ENCODE measurements at regions not wholly inside any gene's neighbourhood (a gene's known extent, or its start where the extent isn't known, plus 50 kb on each side); places are given as distances from the start of the nearest gene placed in this dataset.

DNA sequence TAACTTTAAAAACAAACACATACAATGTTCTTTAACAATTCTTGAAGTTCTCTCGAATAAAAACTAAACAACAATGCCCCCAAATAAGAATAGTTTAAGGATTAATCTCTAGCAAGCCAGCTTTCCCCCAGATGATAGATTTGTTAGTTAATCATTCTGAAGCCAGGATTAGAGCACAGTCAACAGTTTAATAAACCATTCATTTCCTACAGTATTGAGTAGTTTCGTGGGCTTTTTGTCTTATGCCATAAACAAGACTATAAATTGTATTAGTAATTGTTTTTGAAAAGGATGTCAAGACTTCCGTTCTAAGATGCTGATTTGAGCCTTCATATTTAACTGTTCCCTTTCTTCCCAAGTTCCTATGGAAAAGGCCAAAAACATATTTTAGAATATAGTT is 136.6 kb downstream of the PIK3R1 start:
- intact Hi-C loops (cut with DNase I) = no loop called here
- Histone ChIP-seq H3K4me3 (no peak overlapping the region), H3K36me3 (no peaks in the 10 kb centered on the region), H3K9me3 (no peaks in the 10 kb centered on the region), H3K27me3 (no peaks in the 10 kb centered on the region), H3K27ac (no peak overlapping the region), H3K4me1 (no peaks in the 10 kb centered on the region)
- DNase-seq = no peak
- ATAC-seq = no peak
- TF ChIP-seq, protein P1, sequence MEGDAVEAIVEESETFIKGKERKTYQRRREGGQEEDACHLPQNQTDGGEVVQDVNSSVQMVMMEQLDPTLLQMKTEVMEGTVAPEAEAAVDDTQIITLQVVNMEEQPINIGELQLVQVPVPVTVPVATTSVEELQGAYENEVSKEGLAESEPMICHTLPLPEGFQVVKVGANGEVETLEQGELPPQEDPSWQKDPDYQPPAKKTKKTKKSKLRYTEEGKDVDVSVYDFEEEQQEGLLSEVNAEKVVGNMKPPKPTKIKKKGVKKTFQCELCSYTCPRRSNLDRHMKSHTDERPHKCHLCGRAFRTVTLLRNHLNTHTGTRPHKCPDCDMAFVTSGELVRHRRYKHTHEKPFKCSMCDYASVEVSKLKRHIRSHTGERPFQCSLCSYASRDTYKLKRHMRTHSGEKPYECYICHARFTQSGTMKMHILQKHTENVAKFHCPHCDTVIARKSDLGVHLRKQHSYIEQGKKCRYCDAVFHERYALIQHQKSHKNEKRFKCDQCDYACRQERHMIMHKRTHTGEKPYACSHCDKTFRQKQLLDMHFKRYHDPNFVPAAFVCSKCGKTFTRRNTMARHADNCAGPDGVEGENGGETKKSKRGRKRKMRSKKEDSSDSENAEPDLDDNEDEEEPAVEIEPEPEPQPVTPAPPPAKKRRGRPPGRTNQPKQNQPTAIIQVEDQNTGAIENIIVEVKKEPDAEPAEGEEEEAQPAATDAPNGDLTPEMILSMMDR (IDR thresholded peaks at IDR 0.05) = no peak

DNA sequence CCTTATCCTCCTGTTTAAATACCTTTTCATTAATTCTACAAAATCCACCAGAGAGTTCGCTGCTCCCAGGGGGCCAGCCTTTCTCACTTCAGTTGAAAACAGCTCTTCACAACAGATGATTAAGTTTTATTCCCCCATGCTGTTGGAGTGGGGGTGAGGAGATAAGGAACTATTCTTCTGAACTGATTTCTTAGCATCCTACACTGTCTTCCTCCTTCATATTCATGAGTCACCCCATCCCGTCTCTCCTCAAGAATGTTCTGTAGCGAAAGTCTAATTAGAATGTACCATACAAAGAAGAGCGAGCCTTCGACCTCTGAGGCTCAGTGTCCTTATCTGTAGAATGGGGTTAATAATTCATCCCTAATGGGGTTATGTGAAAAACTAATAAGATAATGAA is 138.0 kb downstream of the PIK3R1 start:
- Histone ChIP-seq H3K27me3 (no peaks in the 10 kb centered on the region), H3K27ac (no peak overlapping the region), H3K4me3 (no peak overlapping the region), H3K9me3 (no peaks in the 10 kb centered on the region), H3K4me1 (no peaks in the 10 kb centered on the region), H3K36me3 (no peaks in the 10 kb centered on the region)
- TF ChIP-seq, protein P1 (IDR thresholded peaks at IDR 0.05) = no peak
- intact Hi-C loops (cut with DNase I) = no loop called here
- no peak for ATAC-seq
- no peak for DNase-seq

DNA sequence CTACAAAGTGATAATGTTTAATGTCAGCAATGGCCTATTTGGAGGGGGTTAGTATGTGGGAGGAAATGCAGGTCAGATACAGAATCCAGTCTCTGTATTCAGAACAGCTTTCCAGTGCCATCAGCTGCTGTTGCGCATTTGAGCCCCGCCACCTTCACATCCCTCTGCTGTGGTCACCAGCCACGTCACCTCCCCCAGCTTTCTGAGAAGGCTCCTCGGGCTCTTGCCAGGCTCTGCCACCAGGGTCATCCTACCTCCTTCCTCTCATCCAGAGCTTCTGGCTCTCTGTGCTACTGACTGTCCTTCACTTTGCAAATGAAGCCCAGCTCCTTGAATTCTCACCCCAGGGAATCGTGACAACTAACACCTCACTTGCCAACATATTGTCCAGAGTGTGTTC is 138.8 kb downstream of the PIK3R1 start:
- no peaks in the 10 kb centered on the region for H3K36me3 ChIP-seq
- intact Hi-C loops (cut with DNase I) = no loop called here

DNA sequence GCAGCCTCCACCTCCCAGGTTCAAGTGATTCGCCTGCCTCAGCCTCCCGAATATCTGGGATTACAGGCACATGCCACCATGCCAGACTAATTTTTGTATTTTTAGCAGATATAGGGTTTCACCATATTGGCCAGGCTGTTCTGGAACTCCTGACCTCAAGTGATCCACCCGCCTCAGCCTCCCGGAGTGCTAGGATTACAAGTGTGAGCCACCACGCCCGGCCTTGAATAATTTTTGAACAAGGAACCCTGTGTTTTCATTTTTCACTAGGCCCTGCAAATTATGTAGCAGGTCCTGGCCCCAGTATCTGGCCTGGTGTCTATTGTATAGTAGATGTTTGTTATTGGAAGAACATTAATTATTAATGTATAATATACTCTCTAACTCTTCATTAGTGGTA is 140.7 kb downstream of the PIK3R1 start:
- Histone ChIP-seq H3K4me3 (no peak overlapping the region), H3K4me1 (no peaks in the 10 kb centered on the region), H3K27ac (no peak overlapping the region), H3K36me3 (no peaks in the 10 kb centered on the region), H3K27me3 (no peaks in the 10 kb centered on the region), H3K9me3 (no peaks in the 10 kb centered on the region)
- ATAC-seq (no peak), DNase-seq (no peak)
- TF ChIP-seq, protein P1 (IDR thresholded peaks at IDR 0.05) = no peak
- intact Hi-C loops (cut with DNase I) = no loop called here

More for the DNA sequence above, 138.8 kb downstream of the PIK3R1 start:
- Histone ChIP-seq H3K4me3 (no peak overlapping the region), H3K27ac (no peak overlapping the region), H3K4me1 (no peaks in the 10 kb centered on the region), H3K9me3 (no peaks in the 10 kb centered on the region), H3K27me3 (no peaks in the 10 kb centered on the region)
- no peak for DNase-seq
- no peak for ATAC-seq
- TF ChIP-seq, protein P1 (IDR thresholded peaks at IDR 0.05) = no peak

DNA sequence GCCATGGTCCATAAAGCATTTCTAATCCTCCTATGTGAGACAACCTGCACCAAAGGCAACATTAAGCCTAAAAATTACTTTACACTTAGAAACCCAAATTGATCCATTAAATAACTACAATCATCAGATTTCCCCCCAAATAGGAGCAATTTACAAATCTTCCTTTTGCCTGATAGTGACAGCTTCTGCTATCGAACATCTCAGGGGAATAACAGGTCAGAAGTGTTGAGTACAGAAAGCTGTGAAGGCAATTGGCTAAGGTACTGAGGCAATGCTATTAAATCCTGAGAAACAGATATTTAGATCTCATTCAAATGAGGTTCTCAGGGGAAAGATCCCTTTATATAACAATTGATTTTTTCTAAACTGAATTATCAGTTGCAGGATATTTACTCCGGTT is 141.1 kb downstream of the PIK3R1 start:
- Histone ChIP-seq H3K27me3 (no peaks in the 10 kb centered on the region), H3K4me3 (no peak overlapping the region), H3K36me3 (no peaks in the 10 kb centered on the region), H3K9me3 (no peaks in the 10 kb centered on the region), H3K27ac (no peak overlapping the region), H3K4me1 (no peaks in the 10 kb centered on the region)
- intact Hi-C loops (cut with DNase I) = no loop called here
- TF ChIP-seq, protein P1 (IDR thresholded peaks at IDR 0.05) = no peak
- no peak for DNase-seq
- no peak for ATAC-seq
